ENCODE measurements at regions not wholly inside any gene's neighbourhood (a gene's known extent, or its start where the extent isn't known, plus 50 kb on each side); places are given as distances from the start of the nearest gene placed in this dataset.

- Histone ChIP-seq H3K36me3 (no peaks in the 10 kb centered on the region), H3K27me3 (ENCODE audit: insufficient read depth, low read depth, severe bottlenecking) (no peaks in the 10 kb centered on the region), H3K4me3 (ENCODE audit: low read depth, low read length) (no peak overlapping the region), H3K27ac (no peak overlapping the region), H3K9me3 (ENCODE audit: severe bottlenecking) (no peaks in the 10 kb centered on the region)
- no peak for DNase-seq
- TF ChIP-seq CTCF (IDR thresholded peaks at IDR 0.05; ENCODE audit: low read depth, low read length): no peak
Observed at GRCh38 chr7:35339811-35340210, 85.9 kb upstream of the TBX20 start.

GRCh38 chr7:35336444-35336843, 82.5 kb upstream of the TBX20 start:
- TF ChIP-seq CTCF (IDR thresholded peaks at IDR 0.05; ENCODE audit: low read depth, low read length): no peak
- Histone ChIP-seq H3K9me3 (ENCODE audit: severe bottlenecking) (no peaks in the 10 kb centered on the region), H3K36me3 (no peaks in the 10 kb centered on the region), H3K4me3 (ENCODE audit: low read depth, low read length) (no peak overlapping the region), H3K27me3 (ENCODE audit: insufficient read depth, low read depth, severe bottlenecking) (no peaks in the 10 kb centered on the region), H3K27ac (peak overlapping the region; percentile 16; the same call in 1 of the 2 replicates)
- DNase-seq: peak; percentile 58

GRCh38 chr7:35334506-35334905, 80.6 kb upstream of the TBX20 start:
- Histone ChIP-seq H3K4me3 (ENCODE audit: low read depth, low read length) (no peak overlapping the region), H3K27me3 (ENCODE audit: insufficient read depth, low read depth, severe bottlenecking) (no peaks in the 10 kb centered on the region), H3K27ac (no peak overlapping the region), H3K36me3 (no peaks in the 10 kb centered on the region), H3K9me3 (ENCODE audit: severe bottlenecking) (no peaks in the 10 kb centered on the region)
- TF ChIP-seq CTCF (IDR thresholded peaks at IDR 0.05; ENCODE audit: low read depth, low read length): no peak
- DNase-seq: no peak

- Histone ChIP-seq H3K36me3 (no peaks in the 10 kb centered on the region), H3K9me3 (ENCODE audit: severe bottlenecking) (no peaks in the 10 kb centered on the region), H3K27me3 (ENCODE audit: insufficient read depth, low read depth, severe bottlenecking) (no peaks in the 10 kb centered on the region), H3K27ac (no peak overlapping the region), H3K4me3 (ENCODE audit: low read depth, low read length) (no peak overlapping the region)
- no peak for TF ChIP-seq CTCF (IDR thresholded peaks at IDR 0.05; ENCODE audit: low read depth, low read length)
- no peak for DNase-seq
Observed at GRCh38 chr7:35333265-35333664, 79.4 kb upstream of the TBX20 start.

GRCh38 chr7:35331730-35332678, 78.1 kb upstream of the TBX20 start:
- H3K4me3 ChIP-seq (ENCODE audit: low read depth, low read length): no peak overlapping the region
- H3K36me3 ChIP-seq: no peaks in the 10 kb centered on the region
- H3K27ac ChIP-seq: no peak overlapping the region
- no peak for TF ChIP-seq CTCF (IDR thresholded peaks at IDR 0.05; ENCODE audit: low read depth, low read length)
- DNase-seq: no peak
- no peaks in the 10 kb centered on the region for H3K27me3 ChIP-seq (ENCODE audit: insufficient read depth, low read depth, severe bottlenecking)
- no peaks in the 10 kb centered on the region for H3K9me3 ChIP-seq (ENCODE audit: severe bottlenecking)

Measured in WERI-Rb-1 (cell line).